Adrenal gland (tissue), 9 donors: ENCODE measurements at regions not wholly inside any gene's neighbourhood (a gene's known extent, or its start where the extent isn't known, plus 50 kb on each side); places are given as distances from the start of the nearest gene placed in this dataset.

Experiments
- DNase-seq, 7 donors: peaks; one replicate each; pipeline ENCODE4 v3.0.0-alpha.2; 2019 to 2020
- H3K27ac ChIP-seq, 5 donors: fragments of 200-600 bp; sonication (generic) in 4 of 5; 1 replicate in 3 of 5; 2 replicates in 2 of 5; pipeline versions ENCODE4 v1.5.1 to v1.8.0; 2016 to 2020; ENCODE audit warnings: mild to moderate bottlenecking in 1 of 5
- H3K27me3 ChIP-seq: fragments of 200-600 bp; 2 replicates; pipeline ENCODE4 v1.8.0; 2021
- H3K36me3 ChIP-seq, 2 donors: fragments of 200-600 bp; replicated peaks in 1 of 2; 1 replicate in 1 of 2; 2 replicates in 1 of 2; pipeline versions ENCODE4 v1.5.1 to v1.8.0; 2018 to 2022
- H3K4me1 ChIP-seq, 2 donors: fragments of 200-600 bp; replicated peaks in 1 of 2; 1 replicate in 1 of 2; 2 replicates in 1 of 2; pipeline versions ENCODE4 v1.5.1 to v1.8.0; 2018 to 2021
- H3K4me3 ChIP-seq, 4 donors: fragments of 200-600 bp; sonication (generic) in 3 of 4; one replicate each; pipeline ENCODE4 v1.5.1; 2016 to 2018
- H3K9me3 ChIP-seq, 3 donors: fragments of 200-600 bp; sonication (generic) in 1 of 3; replicated peaks in 1 of 3; 1 replicate in 2 of 3; 2 replicates in 1 of 3; pipeline versions ENCODE4 v1.5.1 to v1.8.0; 2016 to 2021
- CTCF ChIP-seq, 6 experiments: fragments of 450-650 bp in 4 of 6; fragments of 200-600 bp in 2 of 6; sonication (generic) in 1 of 6; IDR thresholded peaks; 1 replicate in 5 of 6; 2 replicates in 1 of 6; pipeline versions ENCODE4 v1.5.1 to v1.8.0; 2016 to 2021; ENCODE audit warnings: antibody characterized with exemption in 6 of 6, mild to moderate bottlenecking in 2 of 6, moderate library complexity in 1 of 6
- POLR2A ChIP-seq, 2 donors: fragments of 450-650 bp; IDR thresholded peaks; one replicate each; pipeline ENCODE4 v1.6.1; 2017; ENCODE audit warnings: antibody characterized with exemption in 2 of 2, mild to moderate bottlenecking in 2 of 2, moderate library complexity in 1 of 2
- WGBS, 4 donors: extraction: QIAGEN DNeasy Blood & Tissue Kit in 2 of 4; methylation state at CpG; one replicate each; pipeline versions ENCODE4 v1.1.5 to v1.1.7; 2013 to 2017; 5-methylcytosine and 5-hydroxymethylcytosine counted together
- intact Hi-C, 2 donors: fragments of 100-400 bp; cut with DNase I; formaldehyde crosslinking; loops; one replicate each; pipeline versions ENCODE4 v1.14.1 to v1.15.0; 2022 to 2023
- donor health status: healthy with polysubstance abuse.
- donor health status: Bipolar disorder and iron deficiency.
- donor health status: DM: yes; HTN: yes; CAD: no.
- donor health status: DM: no; HTN: no; CAD: no.
- donor health status: DM: no; HTN: no; CAD: no.

- DNase-seq, result no peak
- TF ChIP-seq POLR2A (IDR thresholded peaks at IDR 0.05) (no peak), CTCF (IDR thresholded peaks at IDR 0.05) (no peak)
- no peak overlapping the region for H3K4me3 ChIP-seq
- H3K4me1 ChIP-seq, result no peaks in the 10 kb centered on the region
- no peak overlapping the region for H3K27ac ChIP-seq
- H3K27me3 ChIP-seq, result no peaks in the 10 kb centered on the region
- intact Hi-C loops, result no loop called here
- 93 to 100% (median 96%) methylated on average over 1 of the region's 1 CpG for WGBS, 4 donors
- H3K9me3 ChIP-seq, result no peaks in the 10 kb centered on the region
- H3K36me3 ChIP-seq, result no peaks in the 10 kb centered on the region
Observed at GRCh38 chr21:28266061-28266460, 726.6 kb downstream of the LTN1 start.

- TF ChIP-seq POLR2A (IDR thresholded peaks at IDR 0.05), result no peak
- no peak for TF ChIP-seq CTCF (IDR thresholded peaks at IDR 0.05)
- intact Hi-C loops, result no loop called here
- Histone ChIP-seq H3K36me3 (no peaks in the 10 kb centered on the region), H3K4me1 (no peaks in the 10 kb centered on the region), H3K9me3 (no peaks in the 10 kb centered on the region), H3K27me3 (no peaks in the 10 kb centered on the region), H3K4me3 (no peak overlapping the region), H3K27ac (no peak overlapping the region)
- 75 to 92% (median 81%) methylated on average over 4 of the region's 4 CpGs for WGBS, 4 donors
- no peak for DNase-seq
Observed at GRCh38 chr21:28263974-28264373, 728.7 kb downstream of the LTN1 start.

- Histone ChIP-seq H3K9me3 (no peaks in the 10 kb centered on the region), H3K4me3 (no peak overlapping the region), H3K36me3 (no peaks in the 10 kb centered on the region), H3K4me1 (peaks cover 0 to 2% of the 10 kb centered on the region in 2 donors), H3K27me3 (no peaks in the 10 kb centered on the region), H3K27ac (no peak overlapping the region)
- no peak for DNase-seq
- TF ChIP-seq CTCF (IDR thresholded peaks at IDR 0.05) (no peak), POLR2A (IDR thresholded peaks at IDR 0.05) (no peak)
- intact Hi-C loops, result no loop called here
- 38 to 53% (median 40%) methylated on average over 1 of the region's 1 CpG for WGBS, 4 donors
Observed at GRCh38 chr21:28261298-28261697, 731.4 kb downstream of the LTN1 start.

GRCh38 chr21:28257276-28257675 lies 735.4 kb downstream of the LTN1 start:
- Histone ChIP-seq H3K4me3 (no peak overlapping the region), H3K27ac (no peak overlapping the region), H3K27me3 (no peaks in the 10 kb centered on the region), H3K36me3 (no peaks in the 10 kb centered on the region), H3K9me3 (no peaks in the 10 kb centered on the region), H3K4me1 (peaks cover 0 to 5% of the 10 kb centered on the region in 2 donors)
- intact Hi-C loops, result no loop called here
- TF ChIP-seq CTCF (IDR thresholded peaks at IDR 0.05) (no peak), POLR2A (IDR thresholded peaks at IDR 0.05) (no peak)
- 44 to 54% (median 51%) methylated on average over 3 of the region's 3 CpGs for WGBS, 4 donors
- DNase-seq, result no peak
